GM23248 (cell line): ENCODE measurements at regions not wholly inside any gene's neighbourhood (a gene's known extent, or its start where the extent isn't known, plus 50 kb on each side); places are given as distances from the start of the nearest gene placed in this dataset.

Source experiments
- DNase-seq: peaks from one replicate; pipeline ENCODE4 v3.0.0-alpha.2; 2015
- H2AFZ ChIP-seq: fragments of 200-600 bp; sonication (generic); 2 replicates; pipeline ENCODE4 v1.6.1; 2016; ENCODE audit warnings: antibody characterized with exemption
- H3F3A ChIP-seq: fragments of 200-600 bp; sonication (generic); 2 replicates; pipeline ENCODE4 v1.6.1; 2016; ENCODE audit warnings: mild to moderate bottlenecking, antibody characterized with exemption, mixed run types; ENCODE audit not compliant: insufficient read depth
- H3K27ac ChIP-seq: fragments of 200-600 bp; sonication (generic); 2 replicates; pipeline ENCODE4 v1.5.1; 2016; ENCODE audit warnings: mild to moderate bottlenecking
- H3K27me3 ChIP-seq: fragments of 200-600 bp; sonication (generic); replicated peaks from 2 replicates; pipeline ENCODE4 v1.6.1; 2016; ENCODE audit warnings: mild to moderate bottlenecking; ENCODE audit not compliant: insufficient read depth
- H3K36me3 ChIP-seq: fragments of 200-600 bp; sonication (generic); 2 replicates; pipeline ENCODE4 v1.6.1; 2016; ENCODE audit warnings: low read depth, mild to moderate bottlenecking
- H3K4me1 ChIP-seq: fragments of 200-600 bp; sonication (generic); 2 replicates; pipeline ENCODE4 v1.6.1; 2016; ENCODE audit warnings: mild to moderate bottlenecking; ENCODE audit not compliant: insufficient read depth
- H3K4me2 ChIP-seq: fragments of 200-600 bp; sonication (generic); one replicate; pipeline ENCODE4 v1.6.1; 2016; ENCODE audit warnings: mild to moderate bottlenecking; ENCODE audit not compliant: unreplicated experiment
- H3K4me3 ChIP-seq: fragments of 200-600 bp; sonication (generic); 2 replicates; pipeline ENCODE4 v1.5.1; 2016; ENCODE audit warnings: mild to moderate bottlenecking
- H3K79me2 ChIP-seq: fragments of 200-600 bp; sonication (generic); 2 replicates; pipeline ENCODE4 v1.6.1; 2016; ENCODE audit warnings: mild to moderate bottlenecking; ENCODE audit not compliant: insufficient read depth
- H3K9ac ChIP-seq: fragments of 200-600 bp; sonication (generic); 2 replicates; pipeline ENCODE4 v1.6.1; 2016; ENCODE audit warnings: mild to moderate bottlenecking
- H3K9me2 ChIP-seq: fragments of 200-600 bp; sonication (generic); 2 replicates; pipeline ENCODE4 v1.6.1; 2016; ENCODE audit warnings: mixed run types, mild to moderate bottlenecking, moderate library complexity; ENCODE audit not compliant: insufficient read depth
- H3K9me3 ChIP-seq: fragments of 200-600 bp; sonication (generic); one replicate; pipeline ENCODE4 v1.6.1; 2017; ENCODE audit warnings: low read depth
- H4K20me1 ChIP-seq: fragments of 200-600 bp; sonication (generic); 2 replicates; pipeline ENCODE4 v1.6.0; 2016; ENCODE audit not compliant: insufficient read depth
- EZH2 ChIP-seq: fragments of 200-600 bp; sonication (generic); IDR thresholded peaks from 2 replicates; pipeline ENCODE4 v1.6.1; 2018; ENCODE audit warnings: antibody characterized with exemption, mild to moderate bottlenecking; ENCODE audit not compliant: insufficient read depth, poor library complexity, severe bottlenecking
- EZH2phosphoT487 ChIP-seq: fragments of 200-600 bp; sonication (generic); IDR thresholded peaks from 2 replicates; pipeline ENCODE4 v1.6.1; 2018; ENCODE audit warnings: antibody characterized with exemption, moderate library complexity, mild to moderate bottlenecking, low read depth; ENCODE audit not compliant: insufficient read depth
- WGBS, 2 experiments: methylation state at CpG; one replicate each; pipeline ENCODE4 v1.1.6; 2015 to 2017; ENCODE audit warnings: low lambda C conversion rate in 2 of 2, low coverage in 1 of 2; ENCODE audit errors: missing lambda C conversion rate in 2 of 2; 5-methylcytosine and 5-hydroxymethylcytosine counted together
- in situ Hi-C: fragments of 300-500 bp; cut with MboI; formaldehyde crosslinking; loops from 2 replicates; pipeline ENCODE4 v1.15.0; 2020

GRCh38 chrX:147550217-147550616, 361.5 kb upstream of the FMR1 start:
- no peaks in the 10 kb centered on the region for H3K9me3 ChIP-seq
- H3K9ac ChIP-seq: no peak overlapping the region
- H2AFZ ChIP-seq: no peak overlapping the region
- no peaks in the 10 kb centered on the region for H3K36me3 ChIP-seq
- no peaks in the 10 kb centered on the region for H4K20me1 ChIP-seq
- no peaks in the 10 kb centered on the region for H3F3A ChIP-seq
- H3K4me3 ChIP-seq: no peak overlapping the region
- no peaks in the 10 kb centered on the region for H3K27me3 ChIP-seq
- H3K4me1 ChIP-seq: no peaks in the 10 kb centered on the region
- no peak overlapping the region for H3K4me2 ChIP-seq
- DNase-seq: peak; percentile 3
- H3K27ac ChIP-seq: no peak overlapping the region
- TF ChIP-seq EZH2 (no peak), EZH2phosphoT487 (no peak)
- in situ Hi-C loops: no loop called here
- H3K9me2 ChIP-seq: no peaks in the 10 kb centered on the region
- WGBS, 2 experiments: 20 to 26% methylated on average over 3 of the region's 3 CpGs
- H3K79me2 ChIP-seq: no peaks in the 10 kb centered on the region

- Histone ChIP-seq H3K9ac (no peak overlapping the region), H3K36me3 (no peaks in the 10 kb centered on the region), H2AFZ (no peak overlapping the region), H3K9me3 (no peaks in the 10 kb centered on the region), H3K27me3 (no peaks in the 10 kb centered on the region), H3K4me2 (no peak overlapping the region), H3K27ac (no peak overlapping the region), H3F3A (no peaks in the 10 kb centered on the region), H4K20me1 (no peaks in the 10 kb centered on the region), H3K9me2 (no peaks in the 10 kb centered on the region), H3K79me2 (no peaks in the 10 kb centered on the region), H3K4me1 (no peaks in the 10 kb centered on the region), H3K4me3 (no peak overlapping the region)
- no peak for DNase-seq
- WGBS, 2 experiments: 30 to 43% methylated on average over 1 of the region's 1 CpG
- in situ Hi-C loops: no loop called here
- TF ChIP-seq EZH2phosphoT487 (no peak), EZH2 (no peak)
Measured at GRCh38 chrX:147559191-147559590, 352.5 kb upstream of the FMR1 start.

DNA sequence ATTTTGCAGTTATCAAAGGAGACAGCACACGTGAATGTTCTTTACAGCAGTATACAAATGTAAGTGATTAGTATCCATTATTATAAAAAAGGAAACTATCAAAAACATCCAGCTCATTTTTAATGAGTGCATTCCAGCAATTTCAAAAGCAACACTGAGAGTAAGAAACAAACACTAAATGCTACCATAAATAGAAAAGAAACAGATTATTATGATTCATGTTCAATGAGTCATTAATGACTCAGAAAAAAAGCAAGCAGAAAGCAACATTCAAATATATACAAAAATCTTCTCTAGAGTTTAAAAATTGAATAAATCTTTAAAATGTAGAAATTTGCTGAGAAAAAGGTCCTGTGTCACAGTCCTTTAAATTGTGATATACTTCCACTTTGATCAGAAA, 346.5 kb upstream of the FMR1 start:
- no peaks in the 10 kb centered on the region for H3K36me3 ChIP-seq
- 0% methylated on average over 1 of the region's 1 CpG for WGBS, 2 experiments

GRCh38 chrX:147570483-147570882, 341.2 kb upstream of the FMR1 start:
- no peak overlapping the region for H3K4me3 ChIP-seq
- no peak overlapping the region for H3K4me2 ChIP-seq
- H3K36me3 ChIP-seq: no peaks in the 10 kb centered on the region
- H4K20me1 ChIP-seq: no peaks in the 10 kb centered on the region
- no peaks in the 10 kb centered on the region for H3K79me2 ChIP-seq
- no peak for TF ChIP-seq EZH2phosphoT487
- no peak overlapping the region for H2AFZ ChIP-seq
- no peaks in the 10 kb centered on the region for H3F3A ChIP-seq
- H3K9ac ChIP-seq: no peak overlapping the region
- no peaks in the 10 kb centered on the region for H3K9me2 ChIP-seq
- peak; percentile 7 for DNase-seq
- H3K4me1 ChIP-seq: 0 out of 2 replicates have a peak, but pooled peaks cover 3% of the 10 kb centered on the region
- 0 to 4% methylated on average over 1 of the region's 1 CpG for WGBS, 2 experiments
- no peak overlapping the region for H3K27ac ChIP-seq
- H3K9me3 ChIP-seq: no peaks in the 10 kb centered on the region
- in situ Hi-C loops: no loop called here
- no peaks in the 10 kb centered on the region for H3K27me3 ChIP-seq

More for the DNA sequence above, 346.5 kb upstream of the FMR1 start:
- DNase-seq: peak; percentile 20
- TF ChIP-seq EZH2 (no peak), EZH2phosphoT487 (no peak)
- H3K27me3 ChIP-seq: no peaks in the 10 kb centered on the region
- H3F3A ChIP-seq: no peaks in the 10 kb centered on the region
- H3K9ac ChIP-seq: no peak overlapping the region
- H4K20me1 ChIP-seq: no peaks in the 10 kb centered on the region
- no peak overlapping the region for H3K4me3 ChIP-seq
- H3K79me2 ChIP-seq: no peaks in the 10 kb centered on the region
- H3K4me1 ChIP-seq: 0 out of 2 replicates have a peak, but pooled peaks cover 10% of the 10 kb centered on the region
- in situ Hi-C loops: no loop called here
- H3K4me2 ChIP-seq: no peak overlapping the region
- H2AFZ ChIP-seq: peak overlapping the region; percentile 43; the same call in 1 of the 2 replicates
- H3K27ac ChIP-seq: no peak overlapping the region
- no peaks in the 10 kb centered on the region for H3K9me2 ChIP-seq
- no peaks in the 10 kb centered on the region for H3K9me3 ChIP-seq

- Histone ChIP-seq H3K9me2 (no peaks in the 10 kb centered on the region), H3K27me3 (no peaks in the 10 kb centered on the region), H3K4me2 (no peak overlapping the region), H3F3A (no peaks in the 10 kb centered on the region), H3K9me3 (no peaks in the 10 kb centered on the region), H3K27ac (no peak overlapping the region), H3K9ac (no peak overlapping the region), H3K4me3 (no peak overlapping the region), H3K79me2 (no peaks in the 10 kb centered on the region), H2AFZ (no peak overlapping the region), H3K36me3 (no peaks in the 10 kb centered on the region), H3K4me1 (no peaks in the 10 kb centered on the region), H4K20me1 (no peaks in the 10 kb centered on the region)
- TF ChIP-seq EZH2phosphoT487 (no peak), EZH2 (no peak)
- no peak for DNase-seq
- WGBS, 2 experiments: 29 to 35% methylated on average over 4 of the region's 4 CpGs
- in situ Hi-C loops: no loop called here
Measured at GRCh38 chrX:147573266-147573665, 338.5 kb upstream of the FMR1 start.
